ENCODE measurements at regions not wholly inside any gene's neighbourhood (a gene's known extent, or its start where the extent isn't known, plus 50 kb on each side); places are given as distances from the start of the nearest gene placed in this dataset.
"Not testable (repeated sequence)": the region's sequence is repeated elsewhere in the genome, so short reads cannot be mapped to it uniquely, and the experiment has no call there.

- peaks cover 20% of the 10 kb centered on the region for H3K4me1 Mint-ChIP-seq (ENCODE audit: insufficient read depth, unreplicated experiment)
- BruUV-seq (replicated peaks): no TSS peak
- TF ChIP-seq CTCF (IDR thresholded peaks at IDR 0.05; ENCODE audit: unreplicated experiment): no peak
- H3K9me3 Mint-ChIP-seq (ENCODE audit: unreplicated experiment): no peaks in the 10 kb centered on the region
- ChIA-PET CTCF (no interaction called here), POLR2A (no interaction called here)
- H3K36me3 Mint-ChIP-seq (ENCODE audit: insufficient read depth, unreplicated experiment): no peaks in the 10 kb centered on the region
- DNase-seq (ENCODE audit: unreplicated experiment): no peak
- H3K4me3 Mint-ChIP-seq (ENCODE audit: unreplicated experiment): no peak overlapping the region
- no peaks in the 10 kb centered on the region for H3K27me3 Mint-ChIP-seq (ENCODE audit: insufficient read depth, unreplicated experiment)
- intact Hi-C loops (cut with micrococcal nuclease): no loop called here
- no peak overlapping the region for H3K27ac Mint-ChIP-seq (ENCODE audit: low read depth, unreplicated experiment)
Measured at GRCh38 chr15:69613182-69613581, 160.6 kb downstream of the RPLP1 start.

GRCh38 chr15:69613988-69614387 is 161.4 kb downstream of the RPLP1 start:
- BruUV-seq (replicated peaks): no TSS peak
- H3K9me3 Mint-ChIP-seq (ENCODE audit: unreplicated experiment): no peaks in the 10 kb centered on the region
- H3K27me3 Mint-ChIP-seq (ENCODE audit: insufficient read depth, unreplicated experiment): no peaks in the 10 kb centered on the region
- peaks cover 18% of the 10 kb centered on the region for H3K4me1 Mint-ChIP-seq (ENCODE audit: insufficient read depth, unreplicated experiment)
- ChIA-PET CTCF (no interaction called here), POLR2A (interaction anchor here (0.6 kb wide), 1 partner anchor 1146 kb away, joined by 3 read pairs; no protein-coding TSS in a partner anchor)
- no peak overlapping the region for H3K4me3 Mint-ChIP-seq (ENCODE audit: unreplicated experiment)
- H3K27ac Mint-ChIP-seq (ENCODE audit: low read depth, unreplicated experiment): no peak overlapping the region
- intact Hi-C loops (cut with micrococcal nuclease): no loop called here
- no peaks in the 10 kb centered on the region for H3K36me3 Mint-ChIP-seq (ENCODE audit: insufficient read depth, unreplicated experiment)
- no peak for DNase-seq (ENCODE audit: unreplicated experiment)
- TF ChIP-seq CTCF (IDR thresholded peaks at IDR 0.05; ENCODE audit: unreplicated experiment): no peak

GRCh38 chr15:69615736-69616135 is 163.1 kb downstream of the RPLP1 start:
- H3K36me3 Mint-ChIP-seq (ENCODE audit: insufficient read depth, unreplicated experiment): no peaks in the 10 kb centered on the region
- H3K27me3 Mint-ChIP-seq (ENCODE audit: insufficient read depth, unreplicated experiment): peaks cover 12% of the 10 kb centered on the region
- intact Hi-C loops (cut with micrococcal nuclease): no loop called here
- CTCF ChIA-PET: interaction anchor here (0.9 kb wide), 1 partner anchor 179 kb away, joined by 4 read pairs; no protein-coding TSS in a partner anchor
- H3K4me1 Mint-ChIP-seq (ENCODE audit: insufficient read depth, unreplicated experiment): peaks cover 15% of the 10 kb centered on the region
- no peak for TF ChIP-seq CTCF (IDR thresholded peaks at IDR 0.05; ENCODE audit: unreplicated experiment)
- H3K4me3 Mint-ChIP-seq (ENCODE audit: unreplicated experiment): no peak overlapping the region
- no peak overlapping the region for H3K27ac Mint-ChIP-seq (ENCODE audit: low read depth, unreplicated experiment)
- no peak for DNase-seq (ENCODE audit: unreplicated experiment)
- POLR2A ChIA-PET: interaction anchor here (0.6 to 1.0 kb wide), 2 partner anchors 22 to 96 kb away, joined by 3 to 4 read pairs; no protein-coding TSS in a partner anchor
- H3K9me3 Mint-ChIP-seq (ENCODE audit: unreplicated experiment): no peaks in the 10 kb centered on the region
- no TSS peak for BruUV-seq (replicated peaks)

- no TSS peak for BruUV-seq (replicated peaks)
- no peaks in the 10 kb centered on the region for H3K36me3 Mint-ChIP-seq (ENCODE audit: insufficient read depth, unreplicated experiment)
- H3K9me3 Mint-ChIP-seq (ENCODE audit: unreplicated experiment): no peaks in the 10 kb centered on the region
- no peak overlapping the region for H3K4me3 Mint-ChIP-seq (ENCODE audit: unreplicated experiment)
- intact Hi-C loops (cut with micrococcal nuclease): no loop called here
- TF ChIP-seq CTCF (IDR thresholded peaks at IDR 0.05; ENCODE audit: unreplicated experiment): no peak
- CTCF ChIA-PET: interaction anchor here (0.9 kb wide), 1 partner anchor 178 kb away, joined by 4 read pairs; no protein-coding TSS in a partner anchor
- no peak for DNase-seq (ENCODE audit: unreplicated experiment)
- H3K27ac Mint-ChIP-seq (ENCODE audit: low read depth, unreplicated experiment): no peak overlapping the region
- POLR2A ChIA-PET: interaction anchor here (0.6 kb wide), 1 partner anchor 95 kb away, joined by 4 read pairs; no protein-coding TSS in a partner anchor
- peaks cover 15% of the 10 kb centered on the region for H3K4me1 Mint-ChIP-seq (ENCODE audit: insufficient read depth, unreplicated experiment)
- H3K27me3 Mint-ChIP-seq (ENCODE audit: insufficient read depth, unreplicated experiment): peaks cover 13% of the 10 kb centered on the region
Measured at GRCh38 chr15:69616558-69616957, 163.9 kb downstream of the RPLP1 start.

GRCh38 chr15:69617144-69617543 is 164.5 kb downstream of the RPLP1 start:
- BruUV-seq (replicated peaks); CTCF ChIA-PET; POLR2A ChIA-PET; H3K9me3 Mint-ChIP-seq (ENCODE audit: unreplicated experiment); H3K36me3 Mint-ChIP-seq (ENCODE audit: insufficient read depth, unreplicated experiment); H3K27ac Mint-ChIP-seq (ENCODE audit: low read depth, unreplicated experiment); intact Hi-C loops (cut with micrococcal nuclease); H3K4me3 Mint-ChIP-seq (ENCODE audit: unreplicated experiment); DNase-seq (ENCODE audit: unreplicated experiment): not testable (repeated sequence)
- Mint-ChIP-seq H3K27me3 (ENCODE audit: insufficient read depth, unreplicated experiment) (peaks cover 13% of the 10 kb centered on the region), H3K4me1 (ENCODE audit: insufficient read depth, unreplicated experiment) (peaks cover 15% of the 10 kb centered on the region)
